B cell (primary cell): ENCODE measurements at regions not wholly inside any gene's neighbourhood (a gene's known extent, or its start where the extent isn't known, plus 50 kb on each side); places are given as distances from the start of the nearest gene placed in this dataset.

ENCODE experiments used
- ATAC-seq: fragments of 200-7000 bp; cut with Tn5 transposase; one replicate; pipeline ENCODE4 v1.10.0; 2021; ENCODE audit warnings: low read depth, mild to moderate bottlenecking, moderate number of reproducible peaks, moderate library complexity
- CTCF ChIA-PET: fragments of 350-600 bp; sonication (Branson Sonifier 250); formaldehyde crosslinking; loops from one replicate; lab custom pipeline; 2021; ENCODE audit warnings: antibody characterized with exemption, inconsistent platforms; lab: Charles Lee
- POLR2A ChIA-PET: fragments of 350-600 bp; sonication (Branson Sonifier 250); formaldehyde crosslinking; loops from one replicate; lab custom pipeline; 2021; ENCODE audit warnings: antibody characterized with exemption; lab: Charles Lee
- DNase-seq: peaks from one replicate; pipeline ENCODE4 v3.0.0; 2013
- H2AFZ ChIP-seq: 2 replicates; pipeline ENCODE4 v1.6.1; 2012; ENCODE audit warnings: mild to moderate bottlenecking, low read depth, low read length; ENCODE audit not compliant: insufficient read depth, poor library complexity, severe bottlenecking
- H3K27ac ChIP-seq, 2 donors: 1 replicate in 1 of 2; 2 replicates in 1 of 2; pipeline ENCODE4 v1.5.1; 2012 to 2013; ENCODE audit warnings: low read length in 2 of 2, mild to moderate bottlenecking in 2 of 2, moderate library complexity in 1 of 2
- H3K27me3 ChIP-seq, 4 experiments: fragments of 200-600 bp in 1 of 4; sonication (generic) in 1 of 4; replicated peaks in 1 of 4; 1 replicate in 2 of 4; 2 replicates in 2 of 4; pipeline versions ENCODE4 v1.6.1 to v1.7.0; 2013 to 2016; ENCODE audit warnings: low read length in 3 of 4, mild to moderate bottlenecking in 2 of 4, mixed read lengths in 1 of 4, moderate library complexity in 1 of 4; ENCODE audit not compliant: insufficient read depth in 4 of 4, control insufficient read depth in 3 of 4; ENCODE audit errors: control extremely low read depth in 1 of 4
- H3K36me3 ChIP-seq, 2 experiments: replicated peaks in 1 of 2; 1 replicate in 1 of 2; 2 replicates in 1 of 2; pipeline versions ENCODE4 v1.6.1 to v1.7.1; 2013; ENCODE audit warnings: low read length in 1 of 2; ENCODE audit not compliant: insufficient read depth in 2 of 2, control insufficient read depth in 1 of 2; ENCODE audit errors: control extremely low read depth in 1 of 2, extremely low read depth in 1 of 2
- H3K4me1 ChIP-seq, 2 donors: fragments of 200-600 bp in 1 of 2; sonication (generic) in 1 of 2; 1 replicate in 1 of 2; 2 replicates in 1 of 2; pipeline versions ENCODE4 v1.5.1 to v1.6.1; 2013 to 2017; ENCODE audit warnings: low read length in 2 of 2; ENCODE audit not compliant: control insufficient read depth in 2 of 2, insufficient read depth in 2 of 2
- H3K4me2 ChIP-seq: replicated peaks from 2 replicates; pipeline ENCODE3; 2012; ENCODE audit warnings: mild to moderate bottlenecking, low read depth, low read length; ENCODE audit not compliant: poor library complexity, severe bottlenecking
- H3K4me3 ChIP-seq, 5 experiments: fragments of 200-600 bp in 1 of 5; sonication (generic) in 1 of 5; 1 replicate in 3 of 5; 2 replicates in 2 of 5; pipeline versions ENCODE4 v1.5.1 to v1.7.0; 2011 to 2016; ENCODE audit warnings: low read length in 4 of 5, mild to moderate bottlenecking in 4 of 5, low read depth in 2 of 5, control low read depth in 1 of 5, moderate library complexity in 1 of 5; ENCODE audit not compliant: insufficient read depth in 1 of 5; ENCODE audit errors: control extremely low read depth in 1 of 5, extremely low read depth in 1 of 5
- H3K79me2 ChIP-seq: fragments of 200-600 bp; sonication (generic); one replicate; pipeline ENCODE4 v1.6.0; 2016; ENCODE audit warnings: low read length; ENCODE audit not compliant: control insufficient read depth, insufficient read depth
- H3K9ac ChIP-seq: fragments of 200-600 bp; sonication (generic); 2 replicates; pipeline ENCODE4 v1.6.1; 2017; ENCODE audit warnings: mild to moderate bottlenecking, low read length, moderate library complexity
- H3K9me3 ChIP-seq, 3 donors: one replicate each; pipeline versions ENCODE4 v1.6.1 to v1.7.1; 2013; ENCODE audit warnings: low read length in 2 of 3; ENCODE audit not compliant: control insufficient read depth in 2 of 3, insufficient read depth in 1 of 3; ENCODE audit errors: control extremely low read depth in 1 of 3
- H4K20me1 ChIP-seq: 2 replicates; pipeline ENCODE4 v1.6.0; 2012; ENCODE audit warnings: mild to moderate bottlenecking, low read length; ENCODE audit not compliant: insufficient read depth, control insufficient read depth, poor library complexity, severe bottlenecking
- H3K27ac Mint-ChIP-seq: one replicate; pipeline ENCODE4 v1.8.0; 2021; ENCODE audit warnings: mixed read lengths
- H3K27me3 Mint-ChIP-seq: one replicate; pipeline ENCODE4 v1.8.0; 2021; ENCODE audit warnings: mixed read lengths
- H3K4me1 Mint-ChIP-seq: one replicate; pipeline ENCODE4 v1.8.0; 2021; ENCODE audit warnings: mixed read lengths
- H3K4me3 Mint-ChIP-seq: one replicate; pipeline ENCODE4 v1.8.0; 2021; ENCODE audit warnings: mixed read lengths
- H3K9me3 Mint-ChIP-seq: one replicate; pipeline ENCODE4 v1.8.0; 2022; ENCODE audit warnings: mixed read lengths; ENCODE audit not compliant: insufficient read depth
- CTCF ChIP-seq: fragments of 200-600 bp; IDR thresholded peaks from one replicate; pipeline ENCODE4 v1.8.0; 2022; ENCODE audit warnings: antibody characterized with exemption, mild to moderate bottlenecking
- EZH2 ChIP-seq: IDR thresholded peaks from 2 replicates; pipeline ENCODE4 v1.6.1; 2012; ENCODE audit warnings: borderline replicate concordance, low read depth, mild to moderate bottlenecking, moderate library complexity, low read length; ENCODE audit not compliant: insufficient read depth, poor library complexity, severe bottlenecking
- WGBS: methylation state at CpG from one replicate; pipeline ENCODE4 v1.1.5; 2013; ENCODE audit warnings: missing lambda C conversion rate; ENCODE audit not compliant: insufficient coverage; 5-methylcytosine and 5-hydroxymethylcytosine counted together
- intact Hi-C: fragments of 100-400 bp; cut with micrococcal nuclease; formaldehyde crosslinking; loops from one replicate; pipeline ENCODE4 v1.10.0; 2022

- Histone ChIP-seq H3K79me2 (no peaks in the 10 kb centered on the region), H3K9ac (no peak overlapping the region), H3K4me3 (no peak overlapping the region), H3K4me1 (no peaks in the 10 kb centered on the region), H3K36me3 (no peaks in the 10 kb centered on the region), H2AFZ (no peak overlapping the region), H3K27me3 (no peaks in the 10 kb centered on the region), H4K20me1 (no peaks in the 10 kb centered on the region), H3K9me3 (peaks cover 0 to 2% (median 0%) of the 10 kb centered on the region in 3 donors), H3K4me2 (no peak overlapping the region), H3K27ac (no peak overlapping the region)
- no peaks in the 10 kb centered on the region for H3K27me3 Mint-ChIP-seq
- ChIA-PET POLR2A (no interaction called here), CTCF (no interaction called here)
- DNase-seq, result no peak
- ATAC-seq, result no peak
- H3K4me1 Mint-ChIP-seq, result no peaks in the 10 kb centered on the region
- peaks cover 3% of the 10 kb centered on the region for H3K9me3 Mint-ChIP-seq
- intact Hi-C loops, result no loop called here
- WGBS, result no CpG with 5 or more reads among the region's 2 CpGs
- H3K4me3 Mint-ChIP-seq, result no peak overlapping the region
- no peak overlapping the region for H3K27ac Mint-ChIP-seq
- no peak for TF ChIP-seq EZH2
- TF ChIP-seq CTCF, result no peak
These were observed 185.2 kb downstream of the ADAM29 start for GRCh38 chr4:175103403-175103802.

GRCh38 chr4:175106301-175106700 is 188.1 kb downstream of the ADAM29 start:
- H3K4me2 ChIP-seq, result no peak overlapping the region
- H3K27me3 ChIP-seq, result no peaks in the 10 kb centered on the region
- ChIA-PET CTCF (no interaction called here), POLR2A (no interaction called here)
- DNase-seq (no peak), ATAC-seq (no peak)
- WGBS, result no CpG with 5 or more reads among the region's 2 CpGs
- H3K4me3 ChIP-seq, result no peak overlapping the region
- no peaks in the 10 kb centered on the region for H3K4me1 ChIP-seq
- H2AFZ ChIP-seq, result no peak overlapping the region
- no peak overlapping the region for H3K9ac ChIP-seq
- H3K27ac ChIP-seq, result no peak overlapping the region
- peaks cover 2 to 8% (median 5%) of the 10 kb centered on the region in 3 donors for H3K9me3 ChIP-seq
- Mint-ChIP-seq H3K27me3 (no peaks in the 10 kb centered on the region), H3K9me3 (peaks cover 9% of the 10 kb centered on the region), H3K4me3 (no peak overlapping the region), H3K4me1 (no peaks in the 10 kb centered on the region), H3K27ac (no peak overlapping the region)
- no peaks in the 10 kb centered on the region for H3K79me2 ChIP-seq
- no peaks in the 10 kb centered on the region for H4K20me1 ChIP-seq
- TF ChIP-seq CTCF (no peak), EZH2 (no peak)
- no peaks in the 10 kb centered on the region for H3K36me3 ChIP-seq
- intact Hi-C loops, result no loop called here
